Esophagus muscularis mucosa (tissue), 4 donors: ENCODE measurements at regions not wholly inside any gene's neighbourhood (a gene's known extent, or its start where the extent isn't known, plus 50 kb on each side); places are given as distances from the start of the nearest gene placed in this dataset.

ENCODE experiments used
- CTCF ChIP-seq, 3 experiments: fragments of 200-600 bp in 2 of 3; fragments of 450-650 bp in 1 of 3; sonication (generic) in 2 of 3; IDR thresholded peaks; one replicate each; pipeline ENCODE4 v1.5.1; 2017 to 2019; ENCODE audit warnings: antibody characterized with exemption in 3 of 3, mild to moderate bottlenecking in 2 of 3, moderate library complexity in 1 of 3
- EP300 ChIP-seq: sonication (generic); formaldehyde crosslinking; IDR thresholded peaks from one replicate; pipeline ENCODE4 v1.6.1; 2017; ENCODE audit warnings: antibody characterized with exemption
- POLR2A ChIP-seq: fragments of 450-650 bp; IDR thresholded peaks from one replicate; pipeline ENCODE4 v1.6.1; 2017; ENCODE audit warnings: antibody characterized with exemption, moderate library complexity, mild to moderate bottlenecking, low read depth
- POLR2AphosphoS5 ChIP-seq, 2 donors: sonication (generic); formaldehyde crosslinking; IDR thresholded peaks; one replicate each; pipeline ENCODE4 v1.6.1; 2017; ENCODE audit warnings: antibody characterized with exemption in 2 of 2

- TF ChIP-seq EP300 (no peak), CTCF (IDR thresholded peaks at IDR 0.05) (no peak), POLR2AphosphoS5 (IDR thresholded peaks at IDR 0.05) (no peak), POLR2A (no peak)
Observed at GRCh38 chr3:28110869-28111268, 130.6 kb upstream of the CMC1 start.
